GM12891 (cell line): ENCODE measurements at regions not wholly inside any gene's neighbourhood (a gene's known extent, or its start where the extent isn't known, plus 50 kb on each side); places are given as distances from the start of the nearest gene placed in this dataset.

ENCODE experiments used
- PAX5 ChIP-seq: IDR thresholded peaks from 2 replicates; pipeline ENCODE4 v1.6.1; 2011; ENCODE audit warnings: low read length, moderate library complexity, mild to moderate bottlenecking; ENCODE audit not compliant: insufficient read depth, severe bottlenecking
- POLR2A ChIP-seq: IDR thresholded peaks from 2 replicates; pipeline ENCODE4 v1.6.1; 2011; ENCODE audit warnings: low read depth, low read length, control low read depth
- POLR2AphosphoS5 ChIP-seq: IDR thresholded peaks from 2 replicates; pipeline ENCODE4 v1.6.1; 2011; ENCODE audit warnings: low read depth, low read length, control low read depth
- SPI1 ChIP-seq: IDR thresholded peaks from 2 replicates; pipeline ENCODE4 v1.6.1; 2011; ENCODE audit warnings: low read depth, low read length, control low read depth
- TAF1 ChIP-seq: IDR thresholded peaks from 2 replicates; pipeline ENCODE4 v1.6.1; 2011; ENCODE audit warnings: low read depth, low read length, control low read depth

GRCh38 chr13:79775830-79776229 is 294.9 kb downstream of the NDFIP2 start:
- TF ChIP-seq POLR2A (no peak), POLR2AphosphoS5 (no peak), TAF1 (no peak), SPI1 (no peak), PAX5 (no peak)
